ENCODE measurements at regions not wholly inside any gene's neighbourhood (a gene's known extent, or its start where the extent isn't known, plus 50 kb on each side); places are given as distances from the start of the nearest gene placed in this dataset.

- Histone ChIP-seq H3K4me3 (no peak overlapping the region), H3K9me3 (no peaks in the 10 kb centered on the region), H3K27me3 (peaks cover 0 to 16% (median 0%) of the 10 kb centered on the region in 9 donors), H3K27ac (no peak overlapping the region), H3K36me3 (no peaks in the 10 kb centered on the region), H3K4me1 (no peaks in the 10 kb centered on the region)
- TF ChIP-seq, protein P1, sequence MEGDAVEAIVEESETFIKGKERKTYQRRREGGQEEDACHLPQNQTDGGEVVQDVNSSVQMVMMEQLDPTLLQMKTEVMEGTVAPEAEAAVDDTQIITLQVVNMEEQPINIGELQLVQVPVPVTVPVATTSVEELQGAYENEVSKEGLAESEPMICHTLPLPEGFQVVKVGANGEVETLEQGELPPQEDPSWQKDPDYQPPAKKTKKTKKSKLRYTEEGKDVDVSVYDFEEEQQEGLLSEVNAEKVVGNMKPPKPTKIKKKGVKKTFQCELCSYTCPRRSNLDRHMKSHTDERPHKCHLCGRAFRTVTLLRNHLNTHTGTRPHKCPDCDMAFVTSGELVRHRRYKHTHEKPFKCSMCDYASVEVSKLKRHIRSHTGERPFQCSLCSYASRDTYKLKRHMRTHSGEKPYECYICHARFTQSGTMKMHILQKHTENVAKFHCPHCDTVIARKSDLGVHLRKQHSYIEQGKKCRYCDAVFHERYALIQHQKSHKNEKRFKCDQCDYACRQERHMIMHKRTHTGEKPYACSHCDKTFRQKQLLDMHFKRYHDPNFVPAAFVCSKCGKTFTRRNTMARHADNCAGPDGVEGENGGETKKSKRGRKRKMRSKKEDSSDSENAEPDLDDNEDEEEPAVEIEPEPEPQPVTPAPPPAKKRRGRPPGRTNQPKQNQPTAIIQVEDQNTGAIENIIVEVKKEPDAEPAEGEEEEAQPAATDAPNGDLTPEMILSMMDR (IDR thresholded peaks at IDR 0.05), result no peak
- TF ChIP-seq POLR2A (IDR thresholded peaks at IDR 0.05), result no peak
- intact Hi-C loops (cut with DNase I), result no loop called here
- DNase-seq (no peak), ATAC-seq (no peak)
- WGBS, 4 donors, result 64 to 70% (median 66%) methylated on average over 5 of the region's 5 CpGs
Observed at GRCh38 chr12:126914170-126914793, 1352.7 kb upstream of the TMEM132C start.

DNA sequence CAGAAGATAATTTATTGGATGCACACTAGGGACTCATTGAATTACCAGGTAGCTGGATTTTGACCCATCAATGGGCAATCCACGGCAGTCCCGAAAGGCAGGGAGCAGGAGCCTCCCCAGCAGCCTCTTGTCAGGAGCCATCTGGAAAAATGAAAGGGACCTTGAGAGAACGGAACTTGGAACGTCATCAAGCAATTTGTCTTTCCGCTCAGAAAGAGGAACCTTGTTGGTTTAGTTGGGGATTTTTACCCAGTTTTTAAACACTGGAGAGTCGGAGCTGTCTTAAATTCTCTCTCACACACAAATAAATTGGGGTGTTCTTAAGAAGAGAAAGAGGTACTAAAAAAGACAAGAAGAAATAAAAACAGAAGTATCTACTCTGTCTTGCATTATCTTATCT, 1351.7 kb upstream of the TMEM132C start:
- intact Hi-C loops (cut with DNase I), result no loop called here
- Histone ChIP-seq H3K27me3 (peaks cover 0 to 12% (median 0%) of the 10 kb centered on the region in 9 donors), H3K36me3 (no peaks in the 10 kb centered on the region), H3K4me1 (no peaks in the 10 kb centered on the region), H3K9me3 (peaks cover 0 to 8% (median 0%) of the 10 kb centered on the region in 12 donors), H3K27ac (no peak overlapping the region), H3K4me3 (no peak overlapping the region)
- DNase-seq (no peak), ATAC-seq (no peak)
- TF ChIP-seq POLR2A (IDR thresholded peaks at IDR 0.05), result no peak
- TF ChIP-seq, protein P1 (IDR thresholded peaks at IDR 0.05), result no peak
- WGBS, 4 donors, result 60 to 72% (median 66%) methylated on average over 6 of the region's 6 CpGs

GRCh38 chr12:126926023-126926594, 1340.9 kb upstream of the TMEM132C start:
- H3K4me1 ChIP-seq, result no peaks in the 10 kb centered on the region
- no peak overlapping the region for H3K27ac ChIP-seq
- no peak for TF ChIP-seq POLR2A (IDR thresholded peaks at IDR 0.05)
- TF ChIP-seq, protein P1 (IDR thresholded peaks at IDR 0.05), result no peak
- H3K9me3 ChIP-seq, result no peaks in the 10 kb centered on the region
- intact Hi-C loops (cut with DNase I), result no loop called here
- H3K27me3 ChIP-seq, result no peaks in the 10 kb centered on the region
- ATAC-seq, result no peak
- H3K4me3 ChIP-seq, result no peak overlapping the region
- no peaks in the 10 kb centered on the region for H3K36me3 ChIP-seq
- 60 to 69% (median 64%) methylated on average over 7 of the region's 7 CpGs for WGBS, 4 donors
- DNase-seq, result no peak

- H3K4me3 ChIP-seq, result no peak overlapping the region
- H3K27me3 ChIP-seq, result no peaks in the 10 kb centered on the region
- no peaks in the 10 kb centered on the region for H3K36me3 ChIP-seq
- ATAC-seq (no peak), DNase-seq (no peak)
- no peak overlapping the region for H3K27ac ChIP-seq
- H3K9me3 ChIP-seq, result no peaks in the 10 kb centered on the region
- no peaks in the 10 kb centered on the region for H3K4me1 ChIP-seq
- intact Hi-C loops (cut with DNase I), result no loop called here
- 86 to 88% (median 88%) methylated on average over 13 of the region's 13 CpGs for WGBS, 4 donors
- TF ChIP-seq, protein P1 (IDR thresholded peaks at IDR 0.05), result no peak
- no peak for TF ChIP-seq POLR2A (IDR thresholded peaks at IDR 0.05)
Observed at GRCh38 chr12:126930234-126930633, 1336.7 kb upstream of the TMEM132C start.

Data from heart left ventricle (tissue), 16 donors.